ES-I3 (cell line): ENCODE measurements at regions not wholly inside any gene's neighbourhood (a gene's known extent, or its start where the extent isn't known, plus 50 kb on each side); places are given as distances from the start of the nearest gene placed in this dataset.

ENCODE experiments used
- H3K36me3 ChIP-seq: 2 replicates; pipeline ENCODE4 v1.6.1; 2013; ENCODE audit warnings: mild to moderate bottlenecking, low read length, control low read depth, moderate library complexity; ENCODE audit not compliant: insufficient read depth
- H3K4me1 ChIP-seq: 2 replicates; pipeline ENCODE4 v1.6.1; 2013; ENCODE audit warnings: mild to moderate bottlenecking, control low read depth, low read length; ENCODE audit not compliant: insufficient read depth
- H3K9ac ChIP-seq: 2 replicates; pipeline ENCODE4 v1.6.1; 2013; ENCODE audit warnings: low read depth, mild to moderate bottlenecking, low read length, moderate library complexity
- H3K9me3 ChIP-seq: 2 replicates; pipeline ENCODE4 v1.6.1; 2013; ENCODE audit warnings: mild to moderate bottlenecking, low read length, moderate library complexity; ENCODE audit not compliant: control insufficient read depth, insufficient read depth

DNA sequence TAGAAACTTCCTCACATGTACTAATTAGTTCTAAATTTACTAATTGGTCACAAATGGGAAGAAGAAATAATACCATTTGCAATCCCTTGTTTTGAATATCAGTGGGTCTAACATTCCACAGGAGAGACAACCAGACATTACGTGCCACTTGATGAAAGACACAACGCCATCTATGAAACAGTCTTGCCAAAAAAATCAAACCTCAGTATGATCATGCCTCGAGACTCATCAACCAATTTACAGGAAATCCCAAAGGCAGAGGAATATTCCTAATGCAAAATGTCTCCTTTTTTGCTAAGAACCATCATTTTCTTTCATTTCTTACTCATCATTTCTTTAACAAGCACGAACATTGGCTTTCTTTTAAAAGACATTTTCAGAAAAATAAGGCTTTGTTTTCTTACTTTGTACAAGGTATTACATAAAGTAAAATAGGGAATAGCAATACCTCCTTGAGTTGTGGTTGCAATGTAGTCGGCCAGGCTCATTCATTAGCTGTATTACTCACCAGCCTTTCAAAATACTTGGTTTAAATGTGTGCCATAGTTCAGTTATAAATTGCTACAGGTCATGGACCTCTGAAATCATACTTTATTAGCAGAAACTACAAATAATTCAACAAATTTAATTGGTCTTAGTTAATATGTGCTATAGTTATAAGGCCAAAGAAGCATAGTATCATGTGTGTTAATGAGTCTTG lies 436.2 kb upstream of the FLRT2 start:
- no peak overlapping the region for H3K9ac ChIP-seq
- no peaks in the 10 kb centered on the region for H3K4me1 ChIP-seq
- H3K9me3 ChIP-seq = no peaks in the 10 kb centered on the region
- H3K36me3 ChIP-seq = no peaks in the 10 kb centered on the region

DNA sequence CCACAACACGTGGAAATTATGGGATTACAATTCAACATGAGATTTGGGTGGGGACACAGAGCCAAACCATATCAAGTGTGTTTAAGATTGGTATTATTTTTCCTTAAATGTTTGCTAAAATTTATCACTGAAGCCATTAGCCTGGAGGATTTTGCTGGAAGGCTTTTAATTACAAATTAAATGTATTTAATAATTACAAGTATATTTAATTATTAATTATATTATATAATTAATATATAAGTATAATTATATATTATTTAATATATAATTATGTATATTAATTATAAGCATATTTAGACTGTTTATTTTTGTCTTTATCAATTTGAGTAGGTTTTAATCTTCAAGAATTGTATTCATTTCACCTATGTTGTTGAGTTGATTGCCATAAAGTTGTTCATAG lies 427.4 kb upstream of the FLRT2 start:
- Histone ChIP-seq H3K4me1 (no peaks in the 10 kb centered on the region), H3K36me3 (no peaks in the 10 kb centered on the region), H3K9me3 (no peaks in the 10 kb centered on the region), H3K9ac (no peak overlapping the region)

DNA sequence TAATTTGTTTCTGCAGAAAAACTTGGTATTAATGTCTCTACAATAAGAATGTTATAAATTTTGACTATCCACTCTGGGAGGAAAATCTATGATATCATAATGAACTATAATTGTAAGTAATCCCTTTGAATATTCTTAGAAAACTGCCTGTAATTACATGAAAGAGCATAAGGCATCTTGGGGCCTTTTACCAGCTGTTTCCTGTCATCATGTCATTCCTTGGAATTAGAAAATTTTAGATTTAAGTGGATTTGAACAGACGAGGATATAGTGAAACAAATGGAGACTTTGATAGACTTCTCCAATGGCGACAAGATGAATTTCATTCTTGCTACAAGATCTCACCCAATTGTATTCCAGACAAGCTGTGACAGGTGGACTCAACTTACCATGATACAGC lies 423.4 kb upstream of the FLRT2 start:
- peaks cover 4% of the 10 kb centered on the region; the same call in 1 of the 2 replicates for H3K9me3 ChIP-seq
- H3K36me3 ChIP-seq = no peaks in the 10 kb centered on the region
- H3K9ac ChIP-seq = no peak overlapping the region
- H3K4me1 ChIP-seq = no peaks in the 10 kb centered on the region

DNA sequence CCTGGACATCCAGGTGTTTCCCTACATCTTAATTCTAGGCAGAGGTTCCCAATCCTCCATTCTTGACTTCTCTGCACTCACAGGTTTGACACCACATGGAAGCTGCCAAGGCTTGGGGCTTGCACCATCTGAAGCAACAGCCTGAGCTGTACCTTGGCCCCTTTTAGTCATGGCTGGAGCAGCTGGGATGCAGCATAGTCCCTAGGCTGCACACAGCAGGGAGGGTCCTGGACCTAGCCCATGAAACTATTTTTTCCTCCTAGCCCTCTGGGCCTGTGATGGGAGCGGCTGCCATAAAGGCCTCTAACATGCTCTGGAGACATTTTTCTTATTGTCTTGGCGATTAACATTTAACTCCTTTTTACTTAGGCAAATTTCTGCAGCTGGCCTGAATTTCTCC lies 417.2 kb upstream of the FLRT2 start:
- Histone ChIP-seq H3K4me1 (no peaks in the 10 kb centered on the region), H3K9me3 (peaks cover 8% of the 10 kb centered on the region), H3K36me3 (no peaks in the 10 kb centered on the region), H3K9ac (no peak overlapping the region)

DNA sequence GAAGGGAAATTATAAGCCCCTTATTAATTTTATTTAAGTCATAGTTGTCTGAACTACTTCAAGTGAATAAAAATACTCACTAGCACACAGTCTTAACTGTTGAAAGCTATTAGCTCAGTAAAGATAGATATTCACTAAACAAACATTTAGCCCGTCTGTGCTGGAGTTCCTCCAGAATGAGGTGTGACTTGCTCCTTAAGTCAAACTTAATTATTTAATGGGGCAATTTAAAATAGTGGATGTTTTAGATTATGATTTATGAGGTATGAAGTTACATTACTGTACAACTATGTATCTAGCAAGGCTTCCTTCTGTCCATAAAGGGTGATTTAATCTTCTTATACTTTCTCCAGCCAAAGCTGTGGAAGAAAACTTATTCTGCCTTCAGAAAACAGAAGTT lies 414.0 kb upstream of the FLRT2 start:
- peaks cover 6% of the 10 kb centered on the region for H3K9me3 ChIP-seq
- H3K4me1 ChIP-seq = no peaks in the 10 kb centered on the region
- H3K9ac ChIP-seq = no peak overlapping the region
- no peaks in the 10 kb centered on the region for H3K36me3 ChIP-seq

DNA sequence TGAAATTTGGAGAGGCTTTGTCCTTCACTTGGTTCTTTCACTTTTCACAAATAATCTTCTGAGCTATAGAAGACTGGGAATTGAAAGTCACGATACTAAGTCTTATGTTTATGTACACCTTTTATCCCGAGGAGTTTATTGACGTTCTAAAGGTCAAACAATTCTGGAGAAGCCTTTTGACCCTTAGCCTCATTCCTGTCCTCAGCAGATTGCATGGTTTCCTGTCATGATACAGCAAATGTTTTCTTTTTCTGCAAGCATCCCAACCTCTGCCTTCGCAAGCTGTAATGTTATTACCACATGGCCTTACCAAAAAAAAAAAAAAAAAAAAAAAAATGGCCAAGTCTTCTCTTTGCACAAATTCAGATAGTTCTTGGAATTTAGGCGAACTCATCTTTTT lies 411.7 kb upstream of the FLRT2 start:
- Histone ChIP-seq H3K9me3 (no peaks in the 10 kb centered on the region), H3K4me1 (no peaks in the 10 kb centered on the region), H3K9ac (no peak overlapping the region), H3K36me3 (no peaks in the 10 kb centered on the region)

DNA sequence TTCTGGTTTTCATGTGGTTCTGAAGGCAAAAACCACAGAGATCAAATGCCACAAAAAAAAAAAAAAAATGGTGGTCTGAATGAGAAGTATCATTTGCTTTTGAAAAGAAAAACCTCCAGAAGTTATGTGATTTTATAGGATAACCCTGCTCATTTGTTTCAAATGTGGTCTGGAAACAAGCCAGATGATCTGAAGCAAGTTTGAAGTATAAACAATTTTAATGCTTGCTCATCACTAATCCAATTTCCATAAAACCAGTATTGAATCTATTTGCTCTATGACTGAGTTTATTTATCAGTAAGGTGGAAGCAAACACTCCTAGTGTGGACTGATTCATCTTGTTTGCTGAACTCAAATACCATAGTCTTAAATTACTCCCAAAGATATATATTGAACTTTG lies 407.3 kb upstream of the FLRT2 start:
- Histone ChIP-seq H3K9ac (no peak overlapping the region), H3K9me3 (no peaks in the 10 kb centered on the region), H3K36me3 (no peaks in the 10 kb centered on the region), H3K4me1 (0 out of 2 replicates have a peak, but pooled peaks cover 11% of the 10 kb centered on the region)

DNA sequence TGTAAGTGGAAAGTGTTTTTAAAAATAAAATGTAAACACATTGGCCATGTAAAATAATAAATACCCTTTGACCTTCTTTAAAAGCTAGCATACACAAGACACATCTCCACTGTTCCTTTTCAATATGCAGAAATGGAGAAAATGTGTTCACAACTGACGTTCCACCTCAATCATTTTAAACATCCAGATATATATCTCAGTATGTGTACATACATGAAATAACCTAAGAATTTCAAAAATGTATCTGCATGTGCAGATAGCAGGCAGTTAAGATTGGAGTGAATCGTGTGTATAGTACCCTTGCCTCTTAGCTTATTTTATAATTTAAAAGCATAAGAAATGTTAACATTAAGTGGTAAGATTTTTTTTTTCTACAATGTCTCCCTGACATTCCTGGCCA lies 406.2 kb upstream of the FLRT2 start:
- H3K9ac ChIP-seq = no peak overlapping the region
- H3K4me1 ChIP-seq = 0 out of 2 replicates have a peak, but pooled peaks cover 11% of the 10 kb centered on the region
- H3K36me3 ChIP-seq = no peaks in the 10 kb centered on the region
- no peaks in the 10 kb centered on the region for H3K9me3 ChIP-seq

DNA sequence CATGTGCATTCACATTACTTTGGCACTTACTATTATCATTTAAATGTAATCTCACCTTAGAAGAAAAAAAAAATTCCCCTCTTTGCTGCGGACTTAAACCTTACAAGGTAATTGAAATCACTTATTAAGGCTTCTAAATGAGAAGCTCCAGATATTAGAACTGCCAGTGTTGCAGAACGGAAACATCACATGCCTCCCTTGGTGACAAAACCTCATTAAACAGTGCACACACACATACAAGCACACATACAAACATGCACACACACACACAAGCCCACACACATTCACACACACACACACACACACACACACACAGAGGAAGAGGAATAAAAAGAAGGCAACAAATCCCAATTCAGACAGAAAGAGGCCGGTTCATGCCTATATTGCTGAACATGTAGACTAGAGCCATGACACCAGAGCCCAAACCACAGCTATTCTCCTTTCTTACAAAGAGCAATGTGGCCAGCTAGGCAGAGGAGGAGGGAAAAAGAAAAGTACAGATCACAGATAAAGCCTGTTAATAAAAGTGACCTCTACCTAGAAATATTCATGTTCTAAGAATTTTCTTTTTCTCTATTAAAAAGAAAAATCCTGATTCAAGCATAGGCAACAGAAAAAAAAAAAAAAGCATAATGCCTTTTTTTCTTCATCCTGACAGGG lies 405.2 kb upstream of the FLRT2 start:
- H3K36me3 ChIP-seq = no peaks in the 10 kb centered on the region
- no peaks in the 10 kb centered on the region for H3K9me3 ChIP-seq
- H3K4me1 ChIP-seq = 0 out of 2 replicates have a peak, but pooled peaks cover 11% of the 10 kb centered on the region
- no peak overlapping the region for H3K9ac ChIP-seq

DNA sequence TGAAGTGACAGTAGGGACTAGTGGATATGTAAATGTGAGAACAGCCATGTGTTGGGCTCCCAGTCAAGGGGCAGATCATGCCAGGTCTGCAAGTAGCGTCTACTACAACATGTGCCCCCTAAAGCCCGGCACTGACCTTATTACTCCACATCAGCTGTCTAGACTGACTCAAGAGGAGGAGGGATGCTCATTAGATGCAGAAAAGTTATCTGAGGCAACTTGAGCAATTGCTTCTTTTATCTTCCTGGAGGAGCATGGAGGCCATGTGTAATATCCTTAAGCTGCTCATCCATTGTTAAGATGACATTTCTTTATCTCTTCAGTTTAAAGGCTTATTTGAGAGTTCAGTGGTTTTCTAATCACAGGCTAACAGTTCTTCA lies 404.7 kb upstream of the FLRT2 start:
- no peaks in the 10 kb centered on the region for H3K36me3 ChIP-seq
- no peaks in the 10 kb centered on the region for H3K9me3 ChIP-seq
- H3K4me1 ChIP-seq = 0 out of 2 replicates have a peak, but pooled peaks cover 11% of the 10 kb centered on the region
- H3K9ac ChIP-seq = no peak overlapping the region

DNA sequence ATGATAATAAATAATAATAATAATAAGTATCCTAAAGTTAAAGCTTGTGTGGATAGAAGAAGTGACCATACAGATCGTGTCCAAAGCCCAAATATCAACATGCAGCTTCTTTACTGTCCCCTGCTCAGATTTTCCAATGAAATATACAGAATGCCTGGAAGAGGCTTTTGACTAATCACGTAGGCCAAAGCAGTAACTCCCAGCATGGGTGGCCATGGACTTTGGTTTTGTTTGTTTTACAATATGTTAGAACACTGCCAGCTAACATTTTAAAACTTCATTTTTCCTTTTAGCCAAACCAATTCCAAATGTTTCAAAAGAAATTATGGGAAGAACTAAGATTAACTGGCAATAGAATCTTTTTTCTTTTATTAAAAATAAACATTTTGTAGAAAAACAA lies 400.0 kb upstream of the FLRT2 start:
- Histone ChIP-seq H3K4me1 (peaks cover 7% of the 10 kb centered on the region; the same call in 1 of the 2 replicates), H3K9ac (no peak overlapping the region), H3K36me3 (no peaks in the 10 kb centered on the region), H3K9me3 (peaks cover 3% of the 10 kb centered on the region)

DNA sequence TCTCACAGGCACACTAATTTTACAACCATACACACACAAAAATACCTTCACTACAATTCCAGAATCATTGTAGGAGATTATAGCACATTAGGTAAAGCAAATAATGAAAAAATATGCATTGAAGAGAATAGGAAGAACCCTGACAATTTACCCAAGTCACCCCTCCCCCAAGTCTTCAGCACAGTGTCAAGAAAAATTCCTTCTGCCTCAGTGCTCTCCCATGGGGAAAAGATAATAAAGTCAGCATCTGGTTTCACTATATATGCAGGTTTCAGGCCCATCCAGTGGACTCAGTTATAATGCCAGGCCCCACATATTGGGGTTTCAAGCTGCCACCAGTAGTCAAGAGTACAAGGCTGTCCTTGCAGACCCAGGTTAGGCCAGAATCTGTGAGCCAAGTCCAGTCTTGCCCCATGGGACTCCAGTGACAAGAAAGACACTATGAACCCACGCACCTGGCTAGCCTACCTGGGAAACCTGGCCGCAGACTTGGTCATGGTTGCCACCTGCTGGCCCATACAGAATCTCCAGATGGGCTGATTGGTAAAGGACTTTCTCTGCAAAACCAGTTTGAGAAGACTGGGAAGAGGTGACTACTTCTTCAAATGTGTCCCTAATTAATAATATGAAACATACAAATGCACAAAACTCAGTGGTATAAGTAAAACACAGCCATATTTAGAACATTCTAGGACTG lies 398.6 kb upstream of the FLRT2 start:
- Histone ChIP-seq H3K36me3 (no peaks in the 10 kb centered on the region), H3K9ac (no peak overlapping the region), H3K4me1 (peaks cover 7% of the 10 kb centered on the region; the same call in 1 of the 2 replicates), H3K9me3 (peaks cover 3% of the 10 kb centered on the region)

DNA sequence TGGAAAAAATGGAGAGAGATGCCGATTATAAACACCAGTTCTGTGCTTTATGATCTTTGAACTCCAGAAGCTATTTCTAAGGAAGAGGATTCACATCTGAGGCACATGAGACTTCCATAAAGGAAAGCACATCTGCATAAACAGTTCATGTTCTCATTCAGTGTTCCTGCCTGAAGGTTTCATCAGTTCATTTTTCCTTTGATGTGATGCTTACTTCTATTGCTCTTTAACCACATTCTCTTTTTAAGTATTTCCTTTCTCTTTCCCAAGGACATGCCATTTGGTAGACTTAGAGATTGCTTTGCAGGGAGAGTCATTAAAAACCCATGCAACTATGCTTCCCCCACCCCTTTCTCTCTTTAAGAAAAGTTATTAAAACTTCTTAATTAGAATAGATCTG lies 387.0 kb upstream of the FLRT2 start:
- H3K9me3 ChIP-seq = no peaks in the 10 kb centered on the region; the same call in 1 of the 2 replicates
- H3K4me1 ChIP-seq = no peaks in the 10 kb centered on the region
- H3K9ac ChIP-seq = no peak overlapping the region
- no peaks in the 10 kb centered on the region for H3K36me3 ChIP-seq

DNA sequence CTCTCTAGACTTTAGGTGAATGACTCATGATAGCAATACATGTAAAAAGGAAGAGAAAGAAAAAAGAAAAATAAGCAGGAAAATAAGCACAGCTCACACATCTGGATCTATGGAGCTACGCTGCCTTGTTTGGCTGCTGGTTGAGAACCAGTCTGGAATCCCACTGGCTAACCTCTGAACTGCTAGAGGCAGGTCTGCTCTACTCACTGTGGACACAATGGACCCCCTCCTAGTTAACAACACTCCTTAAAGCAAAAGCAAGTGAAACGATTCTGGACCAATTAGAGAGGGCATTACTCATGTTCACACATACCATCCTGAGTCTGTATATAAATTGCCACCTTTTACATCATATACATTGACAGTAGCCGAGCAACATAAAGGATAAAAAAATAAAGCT lies 383.2 kb upstream of the FLRT2 start:
- no peak overlapping the region for H3K9ac ChIP-seq
- H3K4me1 ChIP-seq = no peaks in the 10 kb centered on the region
- H3K9me3 ChIP-seq = no peaks in the 10 kb centered on the region; the same call in 1 of the 2 replicates
- no peaks in the 10 kb centered on the region for H3K36me3 ChIP-seq

DNA sequence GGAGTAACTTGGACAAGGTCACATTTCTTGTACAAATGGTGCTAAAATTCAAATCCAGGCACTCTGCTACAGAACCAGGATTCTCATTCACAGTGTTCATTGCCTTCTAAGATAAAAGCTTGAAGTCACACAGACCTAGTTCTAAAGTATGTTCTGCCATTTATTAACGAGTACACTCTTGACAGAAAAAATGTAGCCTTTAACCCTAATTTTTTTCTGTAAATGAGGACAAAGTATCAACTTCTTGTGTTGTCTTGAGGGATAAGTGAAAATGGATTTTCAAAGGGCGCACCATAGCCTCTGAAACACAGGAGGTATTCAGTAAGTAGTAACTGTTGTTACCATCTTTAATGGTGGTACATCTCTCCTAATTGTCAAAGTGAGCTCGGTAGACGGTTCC lies 379.8 kb upstream of the FLRT2 start:
- Histone ChIP-seq H3K36me3 (no peaks in the 10 kb centered on the region), H3K4me1 (no peaks in the 10 kb centered on the region), H3K9ac (no peak overlapping the region), H3K9me3 (no peaks in the 10 kb centered on the region; the same call in 1 of the 2 replicates)
